ENCODE measurements at regions not wholly inside any gene's neighbourhood (a gene's known extent, or its start where the extent isn't known, plus 50 kb on each side); places are given as distances from the start of the nearest gene placed in this dataset.

DNA sequence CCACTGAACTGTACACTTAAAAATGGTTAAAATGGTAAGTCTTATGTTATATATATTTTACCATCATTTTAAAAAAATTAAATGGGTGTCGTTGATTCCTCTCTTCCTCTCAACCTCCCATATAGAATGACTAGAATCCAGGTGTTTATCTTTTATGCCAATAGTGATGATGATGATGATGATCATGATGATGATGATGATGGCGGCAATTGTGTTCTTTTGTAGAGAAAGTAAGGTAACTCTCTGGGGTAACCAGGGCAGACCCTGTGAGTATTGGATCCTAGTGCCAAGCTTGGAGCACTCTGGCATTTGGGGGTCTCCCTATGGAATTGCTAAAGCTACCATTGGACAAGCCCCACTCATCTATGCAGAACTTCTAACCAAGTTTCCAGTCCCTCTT is 113.6 kb downstream of the GLI2 start:
- DNase-seq (ENCODE audit: insufficient read length, low spot score) (no peak), FAIRE-seq (no peak)

DNA sequence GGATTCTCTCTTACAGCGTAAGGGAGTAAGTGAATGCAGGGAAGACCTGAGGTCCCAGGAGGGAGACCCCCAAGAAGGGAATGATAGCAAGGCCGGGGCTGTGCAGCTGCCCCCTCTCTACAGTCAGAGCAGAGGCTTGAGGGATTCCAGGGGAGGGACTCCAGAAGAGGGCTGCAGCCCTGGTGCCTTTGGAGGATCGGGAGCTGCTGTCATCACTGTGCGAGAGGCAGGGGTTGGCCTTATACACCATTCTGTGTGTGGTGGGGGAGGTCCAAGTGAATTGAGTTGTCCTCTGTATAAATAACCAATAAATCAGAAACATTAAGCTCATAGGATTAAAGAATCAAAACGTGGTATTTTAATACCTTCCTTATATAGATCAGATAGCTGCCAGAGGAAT is 114.9 kb downstream of the GLI2 start:
- no peak for DNase-seq (ENCODE audit: insufficient read length, low spot score)
- FAIRE-seq = no peak

- FAIRE-seq (no peak), DNase-seq (ENCODE audit: insufficient read length, low spot score) (no peak)
Observed at GRCh38 chr2:120851116-120851773, 115.6 kb downstream of the GLI2 start.

DNA sequence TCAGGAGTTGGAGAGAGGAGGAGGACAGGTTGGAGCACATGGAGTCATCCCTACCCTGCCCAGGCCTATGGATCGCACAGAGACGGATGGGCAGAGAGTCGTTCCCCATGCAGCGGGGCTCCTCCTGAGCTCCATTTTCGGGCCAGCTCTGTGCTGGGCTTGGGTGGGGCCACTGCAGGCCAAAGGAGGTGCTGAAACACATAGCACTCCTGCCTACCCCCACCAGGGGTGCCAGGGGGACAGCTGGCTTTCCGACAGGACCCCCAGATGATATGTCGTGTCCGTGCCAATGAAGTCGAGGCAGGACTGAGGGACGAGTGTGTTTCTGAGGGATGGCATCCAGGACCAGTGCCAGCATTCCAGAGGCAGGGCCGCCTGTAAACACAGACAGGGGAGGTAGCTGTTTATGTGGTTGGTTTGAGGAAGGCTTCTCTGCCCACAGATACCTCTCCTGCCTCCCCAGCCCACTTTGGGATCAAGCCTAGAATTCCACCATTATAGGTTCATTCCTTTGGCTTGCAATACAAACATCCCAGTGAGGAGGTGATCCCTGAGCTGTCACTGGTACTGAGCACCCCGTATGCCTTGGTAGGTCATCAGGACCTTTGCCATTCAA is 116.6 kb downstream of the GLI2 start:
- DNase-seq (ENCODE audit: insufficient read length, low spot score) = no peak
- no peak for FAIRE-seq

- no peak for DNase-seq (ENCODE audit: insufficient read length, low spot score)
- no peak for FAIRE-seq
Observed at GRCh38 chr2:120853306-120854013, 117.8 kb downstream of the GLI2 start.

GRCh38 chr2:120854014-120854620 is 118.4 kb downstream of the GLI2 start:
- FAIRE-seq = no peak
- no peak for DNase-seq (ENCODE audit: insufficient read length, low spot score)

DNA sequence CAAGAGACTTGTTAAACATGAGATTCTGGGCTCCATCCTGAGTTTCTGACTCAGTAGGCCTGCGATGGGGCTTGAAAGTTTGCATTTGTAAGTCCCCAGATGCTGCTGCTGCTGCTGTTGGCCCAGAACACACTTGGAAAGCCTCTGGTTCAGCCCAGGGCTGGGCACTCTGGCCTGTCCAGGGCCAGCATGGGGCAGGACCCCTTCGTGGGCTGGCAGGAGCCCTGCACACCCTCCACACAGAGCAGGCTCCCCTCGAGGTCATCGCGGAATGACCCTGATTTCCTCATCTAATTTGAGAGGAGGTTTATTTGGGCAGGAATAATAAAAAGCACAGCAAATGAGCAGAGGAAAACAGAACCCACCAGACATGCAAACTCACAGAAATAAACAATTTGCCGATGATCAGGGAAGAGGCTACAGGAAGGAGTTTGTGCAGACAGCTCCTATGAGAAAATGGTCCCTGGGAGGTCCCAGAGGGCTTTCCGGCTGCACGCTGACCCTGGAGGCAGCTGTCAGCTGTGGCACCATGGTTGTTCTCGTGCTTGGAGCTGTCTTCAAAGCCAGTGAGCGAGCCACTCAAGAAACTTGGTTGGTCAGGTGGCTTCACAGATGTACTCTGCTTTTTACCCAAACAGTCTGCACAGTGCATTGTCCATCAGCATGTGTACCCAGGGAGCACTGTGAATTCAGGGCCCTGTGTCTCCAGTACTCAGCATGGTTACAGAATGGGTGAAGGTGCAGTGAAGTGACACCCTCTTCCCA is 119.3 kb downstream of the GLI2 start:
- DNase-seq (ENCODE audit: insufficient read length, low spot score) (no peak), FAIRE-seq (no peak)

GRCh38 chr2:120855855-120856405 is 120.3 kb downstream of the GLI2 start:
- DNase-seq (ENCODE audit: insufficient read length, low spot score) (no peak), FAIRE-seq (no peak)

GRCh38 chr2:120856421-120856862 is 120.8 kb downstream of the GLI2 start:
- FAIRE-seq = no peak
- DNase-seq (ENCODE audit: insufficient read length, low spot score) = peak; percentile 44

- FAIRE-seq (no peak), DNase-seq (ENCODE audit: insufficient read length, low spot score) (no peak)
Observed at GRCh38 chr2:120857422-120857821, 121.8 kb downstream of the GLI2 start.

DNA sequence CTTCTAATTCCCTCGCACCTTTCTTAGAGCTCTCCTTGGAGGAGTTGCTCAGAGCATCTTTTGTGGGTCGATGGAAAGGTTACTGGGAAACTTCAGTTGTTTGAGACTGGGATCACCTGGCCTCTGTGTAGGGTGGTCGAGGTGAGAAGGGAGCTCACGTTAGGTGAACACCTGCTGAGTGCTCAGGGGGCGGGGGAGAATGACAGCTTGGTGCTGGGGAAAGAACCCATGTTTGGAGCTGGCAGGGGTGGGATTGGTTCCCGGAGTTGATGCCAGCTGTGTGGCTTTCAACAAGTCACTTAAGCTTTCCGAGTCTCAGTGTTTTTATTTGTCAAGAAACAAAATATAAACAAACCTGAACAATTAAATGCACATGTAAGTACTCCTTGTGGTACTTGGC is 122.3 kb downstream of the GLI2 start:
- no peak for FAIRE-seq
- DNase-seq (ENCODE audit: insufficient read length, low spot score) = no peak

- FAIRE-seq = no peak
- no peak for DNase-seq (ENCODE audit: insufficient read length, low spot score)
Observed at GRCh38 chr2:120858361-120859106, 122.9 kb downstream of the GLI2 start.

GRCh38 chr2:120859128-120859527 is 123.5 kb downstream of the GLI2 start:
- DNase-seq (ENCODE audit: insufficient read length, low spot score) (no peak), FAIRE-seq (no peak)

GRCh38 chr2:120859814-120860578 is 124.3 kb downstream of the GLI2 start:
- DNase-seq (ENCODE audit: insufficient read length, low spot score) = no peak
- no peak for FAIRE-seq

DNA sequence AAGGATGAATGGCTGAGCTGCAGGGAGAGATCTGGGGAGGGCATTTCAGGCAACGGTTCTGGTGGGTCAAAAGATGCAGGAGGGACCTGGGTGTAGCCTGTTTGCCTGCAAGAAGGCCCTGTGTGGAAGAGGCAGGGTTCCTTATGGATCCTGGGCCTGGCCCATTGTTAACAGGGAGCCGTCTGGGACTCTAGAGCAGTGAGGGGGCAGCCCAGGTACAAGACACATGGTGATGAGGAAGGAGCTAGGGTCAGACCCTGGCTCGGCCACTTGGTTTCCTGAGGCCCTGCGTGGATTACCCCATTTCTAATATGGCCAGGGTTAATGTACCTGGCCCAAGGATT is 124.9 kb downstream of the GLI2 start:
- FAIRE-seq = no peak
- no peak for DNase-seq (ENCODE audit: insufficient read length, low spot score)

- FAIRE-seq = no peak
- DNase-seq (ENCODE audit: insufficient read length, low spot score) = no peak
Observed at GRCh38 chr2:120861191-120861575, 125.5 kb downstream of the GLI2 start.

- no peak for FAIRE-seq
Observed at GRCh38 chr2:120861576-120862191, 126.0 kb downstream of the GLI2 start.

DNA sequence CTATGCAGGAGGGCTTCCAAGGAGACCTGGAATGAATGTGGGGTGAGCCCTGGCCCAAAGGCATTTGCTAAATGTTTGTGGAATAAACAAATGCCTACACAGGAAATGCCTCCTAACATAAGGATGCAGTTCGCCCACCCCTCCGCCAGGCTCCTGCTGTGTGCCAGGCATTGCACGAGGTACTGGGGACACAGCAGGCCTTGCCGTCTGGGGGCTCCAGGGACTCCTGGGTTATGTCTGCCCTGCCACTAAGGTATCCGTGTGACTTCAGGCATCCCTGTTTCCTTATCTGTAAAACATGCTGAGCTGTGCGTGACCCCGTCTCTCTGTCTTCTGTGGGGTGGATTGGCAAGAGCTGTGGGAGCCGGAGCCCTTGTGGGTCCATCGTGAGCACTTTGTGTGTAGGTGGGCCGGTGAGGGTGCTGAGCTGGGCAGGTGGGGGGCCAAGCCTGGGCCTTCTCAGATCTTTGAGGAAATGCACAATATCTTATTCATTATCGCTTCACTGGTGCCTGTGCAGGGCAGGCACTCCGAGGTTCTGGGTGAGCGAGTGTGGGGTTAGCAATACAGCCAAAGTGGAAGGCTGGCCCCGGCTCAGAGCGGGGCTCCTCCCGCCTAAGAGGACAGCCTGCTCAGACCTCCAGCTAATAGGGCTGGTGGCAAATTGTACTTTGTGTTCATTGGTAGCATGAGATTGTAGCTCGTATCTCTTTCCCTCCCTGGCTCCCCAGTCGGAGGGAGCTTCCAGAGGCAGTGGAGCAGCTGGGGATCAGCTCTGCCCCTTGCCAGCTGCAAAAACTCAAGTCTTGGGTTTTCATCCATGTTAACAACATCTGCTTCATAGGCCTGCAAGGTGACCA is 126.8 kb downstream of the GLI2 start:
- no peak for FAIRE-seq

More at GRCh38 chr2:120861576-120862191, 126.0 kb downstream of the GLI2 start:
- DNase-seq (ENCODE audit: insufficient read length, low spot score) = no peak

More for the DNA sequence above, 126.8 kb downstream of the GLI2 start:
- DNase-seq (ENCODE audit: insufficient read length, low spot score) = no peak

Measured in HTR-8/SVneo (cell line).